Smooth muscle cell (in vitro differentiated cells): ENCODE measurements at regions not wholly inside any gene's neighbourhood (a gene's known extent, or its start where the extent isn't known, plus 50 kb on each side); places are given as distances from the start of the nearest gene placed in this dataset.

Experiments
- DNase-seq: peaks from one replicate; lab custom pipeline; 2025; ENCODE audit not compliant: unreplicated experiment; lab: John Stamatoyannopoulos, UW
- H2AFZ ChIP-seq: fragments of 200-600 bp; sonication (generic); 2 replicates; pipeline ENCODE4 v1.6.0; 2016; ENCODE audit warnings: antibody characterized with exemption, low read depth, mild to moderate bottlenecking
- H3F3A ChIP-seq: fragments of 200-600 bp; sonication (generic); 2 replicates; pipeline ENCODE4 v1.6.0; 2017; ENCODE audit warnings: antibody characterized with exemption, low read depth
- H3K27ac ChIP-seq: fragments of 200-600 bp; sonication (generic); 2 replicates; pipeline ENCODE4 v1.5.1; 2016; ENCODE audit warnings: low read depth, mild to moderate bottlenecking
- H3K27me3 ChIP-seq: fragments of 200-600 bp; sonication (generic); 2 replicates; pipeline ENCODE4 v1.6.1; 2016; ENCODE audit warnings: low read depth, mild to moderate bottlenecking
- H3K36me3 ChIP-seq: fragments of 200-600 bp; sonication (generic); 2 replicates; pipeline ENCODE4 v1.5.1; 2016; ENCODE audit warnings: low read depth
- H3K4me1 ChIP-seq: fragments of 200-600 bp; sonication (generic); 2 replicates; pipeline ENCODE4 v1.5.1; 2016; ENCODE audit warnings: low read depth
- H3K4me2 ChIP-seq: fragments of 200-600 bp; sonication (generic); 2 replicates; pipeline ENCODE4 v1.6.0; 2016; ENCODE audit warnings: mild to moderate bottlenecking
- H3K4me3 ChIP-seq: fragments of 200-600 bp; sonication (generic); 2 replicates; pipeline ENCODE4 v1.5.1; 2016; ENCODE audit warnings: mild to moderate bottlenecking
- H3K79me2 ChIP-seq: fragments of 200-600 bp; sonication (generic); 2 replicates; pipeline ENCODE4 v1.6.0; 2016; ENCODE audit warnings: low read depth, mild to moderate bottlenecking
- H3K9ac ChIP-seq: fragments of 200-600 bp; sonication (generic); 2 replicates; pipeline ENCODE4 v1.6.0; 2016; ENCODE audit warnings: low read depth
- H3K9me3 ChIP-seq: fragments of 200-600 bp; sonication (generic); replicated peaks from 2 replicates; pipeline ENCODE4 v1.5.1; 2016; ENCODE audit warnings: low read depth
- H4K20me1 ChIP-seq: fragments of 200-600 bp; sonication (generic); 2 replicates; pipeline ENCODE4 v1.6.0; 2016; ENCODE audit warnings: low read depth
- CTCF ChIP-seq: fragments of 200-600 bp; sonication (generic); IDR thresholded peaks from 2 replicates; pipeline ENCODE4 v1.5.1; 2017; ENCODE audit warnings: borderline replicate concordance, mild to moderate bottlenecking, antibody characterized with exemption; ENCODE audit not compliant: insufficient read depth, poor library complexity, severe bottlenecking
- WGBS: methylation state at CpG from one replicate; pipeline ENCODE4 v1.1.7; 2016; ENCODE audit warnings: low lambda C conversion rate; 5-methylcytosine and 5-hydroxymethylcytosine counted together

DNA sequence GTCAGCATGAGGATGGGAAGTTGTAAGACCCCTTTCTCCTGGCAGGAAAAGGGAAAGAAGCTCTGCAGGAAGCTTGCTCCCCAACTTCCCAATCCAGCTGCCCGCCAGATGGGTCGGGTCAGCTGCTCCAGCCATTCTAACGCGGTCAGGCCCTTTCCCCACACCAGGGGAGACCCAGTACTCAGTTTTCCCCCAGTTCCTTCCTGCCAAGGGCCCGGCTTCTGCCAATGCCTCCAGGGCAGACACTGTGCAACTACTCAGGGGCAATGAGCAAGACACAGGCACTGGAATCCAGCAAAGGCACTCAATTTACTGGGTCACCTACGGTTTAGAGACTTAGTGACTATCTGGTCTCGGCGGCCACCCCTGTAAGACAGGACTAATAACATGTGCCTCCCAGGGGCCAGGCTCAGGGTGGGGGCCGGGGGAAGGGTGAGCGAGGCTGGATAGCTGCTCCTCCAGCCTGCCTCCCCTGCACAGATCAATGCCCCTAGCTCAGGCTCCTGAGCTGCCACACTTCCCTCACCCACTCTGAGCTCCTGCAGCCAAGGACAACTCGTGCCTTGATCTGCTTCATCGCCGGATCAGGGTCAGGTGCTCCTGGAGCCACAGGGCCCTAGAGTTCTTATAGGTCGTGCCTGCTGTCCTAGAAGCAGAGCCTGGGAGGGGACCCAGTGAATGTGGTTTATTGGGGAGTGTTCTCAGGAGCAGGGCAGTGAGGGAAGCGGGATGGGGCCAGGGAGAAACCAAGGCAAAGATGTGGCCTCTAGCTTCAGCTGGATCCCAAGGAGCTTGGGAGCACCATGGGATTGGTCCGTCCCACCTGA, 171.1 kb downstream of the ZFP36L2 start:
- no peak for DNase-seq
- H3K36me3 ChIP-seq, result no peaks in the 10 kb centered on the region
- no peak for TF ChIP-seq CTCF
- WGBS, result 81% methylated on average over 14 of the region's 16 CpGs
- no peak overlapping the region for H3K4me2 ChIP-seq
- H2AFZ ChIP-seq, result no peak overlapping the region
- peaks cover 6% of the 10 kb centered on the region for H3F3A ChIP-seq
- no peaks in the 10 kb centered on the region for H3K9me3 ChIP-seq
- peaks cover 11% of the 10 kb centered on the region for H3K4me1 ChIP-seq
- H4K20me1 ChIP-seq, result no peaks in the 10 kb centered on the region
- no peak overlapping the region for H3K4me3 ChIP-seq
- H3K27me3 ChIP-seq, result no peaks in the 10 kb centered on the region
- H3K27ac ChIP-seq, result no peak overlapping the region
- no peaks in the 10 kb centered on the region for H3K79me2 ChIP-seq
- no peak overlapping the region for H3K9ac ChIP-seq

GRCh38 chr2:43054367-43054766, 172.0 kb downstream of the ZFP36L2 start:
- TF ChIP-seq CTCF, result no peak
- H3K9me3 ChIP-seq, result no peaks in the 10 kb centered on the region
- H3K36me3 ChIP-seq, result no peaks in the 10 kb centered on the region
- H3K4me2 ChIP-seq, result peak overlapping the region; percentile 18
- WGBS, result 22% methylated on average over 7 of the region's 7 CpGs
- DNase-seq, result no peak
- no peaks in the 10 kb centered on the region for H3K79me2 ChIP-seq
- no peaks in the 10 kb centered on the region for H4K20me1 ChIP-seq
- peak overlapping the region; percentile 50 for H2AFZ ChIP-seq
- H3K4me1 ChIP-seq, result peaks cover 11% of the 10 kb centered on the region
- H3K27ac ChIP-seq, result no peak overlapping the region
- no peak overlapping the region for H3K9ac ChIP-seq
- H3F3A ChIP-seq, result peaks cover 4% of the 10 kb centered on the region
- H3K4me3 ChIP-seq, result no peak overlapping the region
- H3K27me3 ChIP-seq, result no peaks in the 10 kb centered on the region

- Histone ChIP-seq H3K4me3 (no peak overlapping the region), H4K20me1 (no peaks in the 10 kb centered on the region), H3K4me1 (peaks cover 5% of the 10 kb centered on the region), H3K79me2 (no peaks in the 10 kb centered on the region), H3K27ac (no peak overlapping the region), H3K27me3 (no peaks in the 10 kb centered on the region), H3F3A (no peaks in the 10 kb centered on the region), H3K36me3 (no peaks in the 10 kb centered on the region), H3K9me3 (no peaks in the 10 kb centered on the region), H3K4me2 (peak overlapping the region; percentile 1), H3K9ac (no peak overlapping the region), H2AFZ (no peak overlapping the region)
- TF ChIP-seq CTCF, result no peak
- WGBS, result 96% methylated on average over 1 of the region's 1 CpG
- no peak for DNase-seq
Observed at GRCh38 chr2:43052944-43053306, 173.5 kb downstream of the ZFP36L2 start.
